IPS-20b (cell line): ENCODE measurements at regions not wholly inside any gene's neighbourhood (a gene's known extent, or its start where the extent isn't known, plus 50 kb on each side); places are given as distances from the start of the nearest gene placed in this dataset.

Source experiments
- H3K27ac ChIP-seq: one replicate; pipeline ENCODE4 v1.5.1; 2013; ENCODE audit warnings: low read length
- H3K27me3 ChIP-seq: 2 replicates; pipeline ENCODE4 v1.6.1; 2013; ENCODE audit warnings: mild to moderate bottlenecking, low read length, inconsistent platforms; ENCODE audit not compliant: insufficient read depth
- H3K36me3 ChIP-seq: 2 replicates; pipeline ENCODE4 v1.6.1; 2013; ENCODE audit warnings: low read depth, mild to moderate bottlenecking, inconsistent platforms, low read length, moderate library complexity; ENCODE audit not compliant: insufficient read depth
- H3K4me1 ChIP-seq: 2 replicates; pipeline ENCODE4 v1.6.1; 2013; ENCODE audit warnings: mild to moderate bottlenecking, control low read depth, inconsistent platforms, low read length, moderate library complexity; ENCODE audit not compliant: insufficient read depth
- H3K4me3 ChIP-seq: 2 replicates; pipeline ENCODE4 v1.5.1; 2013; ENCODE audit warnings: mild to moderate bottlenecking, low read length, inconsistent platforms
- H3K9ac ChIP-seq: 2 replicates; pipeline ENCODE4 v1.6.1; 2013; ENCODE audit warnings: low read depth, mild to moderate bottlenecking, inconsistent platforms, low read length, moderate library complexity
- H3K9me3 ChIP-seq: 2 replicates; pipeline ENCODE4 v1.6.1; 2013; ENCODE audit warnings: mild to moderate bottlenecking, low read depth, low read length, inconsistent platforms; ENCODE audit not compliant: insufficient read depth

GRCh38 chr6:102387326-102388033, 994.0 kb downstream of the GRIK2 start:
- Histone ChIP-seq H3K9ac (no peak overlapping the region), H3K9me3 (no peaks in the 10 kb centered on the region), H3K27me3 (no peaks in the 10 kb centered on the region), H3K4me3 (no peak overlapping the region), H3K27ac (no peak overlapping the region), H3K4me1 (no peaks in the 10 kb centered on the region), H3K36me3 (no peaks in the 10 kb centered on the region)

- no peaks in the 10 kb centered on the region for H3K27me3 ChIP-seq
- no peak overlapping the region for H3K27ac ChIP-seq
- no peaks in the 10 kb centered on the region for H3K9me3 ChIP-seq
- H3K4me3 ChIP-seq, result no peak overlapping the region
- H3K9ac ChIP-seq, result no peak overlapping the region
- no peaks in the 10 kb centered on the region for H3K4me1 ChIP-seq
- no peaks in the 10 kb centered on the region for H3K36me3 ChIP-seq
Measured at GRCh38 chr6:102381203-102381602, 987.7 kb downstream of the GRIK2 start.

GRCh38 chr6:102356170-102356569, 962.7 kb downstream of the GRIK2 start:
- H3K27me3 ChIP-seq, result no peaks in the 10 kb centered on the region
- no peaks in the 10 kb centered on the region for H3K36me3 ChIP-seq
- H3K27ac ChIP-seq, result no peak overlapping the region
- no peaks in the 10 kb centered on the region; the same call in 1 of the 2 replicates for H3K4me1 ChIP-seq
- no peak overlapping the region for H3K9ac ChIP-seq
- H3K4me3 ChIP-seq, result no peak overlapping the region
- H3K9me3 ChIP-seq, result no peaks in the 10 kb centered on the region

GRCh38 chr6:102355578-102355977, 962.1 kb downstream of the GRIK2 start:
- H3K4me3 ChIP-seq, result no peak overlapping the region
- H3K27me3 ChIP-seq, result no peaks in the 10 kb centered on the region
- no peaks in the 10 kb centered on the region for H3K9me3 ChIP-seq

GRCh38 chr6:102352552-102352951, 959.0 kb downstream of the GRIK2 start:
- H3K4me3 ChIP-seq, result no peak overlapping the region
- no peak overlapping the region for H3K27ac ChIP-seq
- no peaks in the 10 kb centered on the region for H3K36me3 ChIP-seq
- H3K9ac ChIP-seq, result no peak overlapping the region
- no peaks in the 10 kb centered on the region for H3K27me3 ChIP-seq
- no peaks in the 10 kb centered on the region; the same call in 1 of the 2 replicates for H3K4me1 ChIP-seq
- H3K9me3 ChIP-seq, result no peaks in the 10 kb centered on the region

More at GRCh38 chr6:102355578-102355977, 962.1 kb downstream of the GRIK2 start:
- H3K27ac ChIP-seq, result no peak overlapping the region
- H3K36me3 ChIP-seq, result no peaks in the 10 kb centered on the region
- no peaks in the 10 kb centered on the region; the same call in 1 of the 2 replicates for H3K4me1 ChIP-seq
- no peak overlapping the region for H3K9ac ChIP-seq

- Histone ChIP-seq H3K9ac (no peak overlapping the region), H3K27me3 (no peaks in the 10 kb centered on the region), H3K27ac (no peak overlapping the region), H3K4me1 (no peaks in the 10 kb centered on the region), H3K9me3 (no peaks in the 10 kb centered on the region), H3K4me3 (no peak overlapping the region), H3K36me3 (no peaks in the 10 kb centered on the region)
Measured at GRCh38 chr6:102344769-102345168, 951.3 kb downstream of the GRIK2 start.

- Histone ChIP-seq H3K9me3 (no peaks in the 10 kb centered on the region), H3K4me3 (no peak overlapping the region), H3K36me3 (no peaks in the 10 kb centered on the region), H3K4me1 (no peaks in the 10 kb centered on the region), H3K27ac (no peak overlapping the region), H3K9ac (no peak overlapping the region), H3K27me3 (no peaks in the 10 kb centered on the region)
Measured at GRCh38 chr6:102340311-102340710, 946.8 kb downstream of the GRIK2 start.

GRCh38 chr6:102333736-102334135, 940.2 kb downstream of the GRIK2 start:
- H3K4me3 ChIP-seq, result no peak overlapping the region

GRCh38 chr6:102327697-102328225, 934.3 kb downstream of the GRIK2 start:
- H3K27me3 ChIP-seq, result no peaks in the 10 kb centered on the region
- H3K27ac ChIP-seq, result no peak overlapping the region
- no peak overlapping the region for H3K4me3 ChIP-seq
- no peak overlapping the region for H3K9ac ChIP-seq
- no peaks in the 10 kb centered on the region for H3K9me3 ChIP-seq
- H3K36me3 ChIP-seq, result no peaks in the 10 kb centered on the region
- H3K4me1 ChIP-seq, result no peaks in the 10 kb centered on the region

More at GRCh38 chr6:102333736-102334135, 940.2 kb downstream of the GRIK2 start:
- no peaks in the 10 kb centered on the region for H3K36me3 ChIP-seq
- no peaks in the 10 kb centered on the region for H3K27me3 ChIP-seq
- H3K9ac ChIP-seq, result no peak overlapping the region
- H3K9me3 ChIP-seq, result no peaks in the 10 kb centered on the region
- no peak overlapping the region for H3K27ac ChIP-seq
- H3K4me1 ChIP-seq, result no peaks in the 10 kb centered on the region

GRCh38 chr6:102313699-102314098, 920.2 kb downstream of the GRIK2 start:
- Histone ChIP-seq H3K36me3 (no peaks in the 10 kb centered on the region), H3K27ac (no peak overlapping the region), H3K4me3 (no peak overlapping the region), H3K9ac (no peak overlapping the region), H3K4me1 (no peaks in the 10 kb centered on the region), H3K27me3 (no peaks in the 10 kb centered on the region), H3K9me3 (peaks cover 5% of the 10 kb centered on the region; the same call in 1 of the 2 replicates)

- H3K27ac ChIP-seq, result no peak overlapping the region
- no peak overlapping the region for H3K9ac ChIP-seq
- no peaks in the 10 kb centered on the region for H3K4me1 ChIP-seq
- H3K36me3 ChIP-seq, result no peaks in the 10 kb centered on the region
- H3K4me3 ChIP-seq, result no peak overlapping the region
- no peaks in the 10 kb centered on the region for H3K27me3 ChIP-seq
- H3K9me3 ChIP-seq, result peaks cover 8% of the 10 kb centered on the region
Measured at GRCh38 chr6:102309700-102310099, 916.2 kb downstream of the GRIK2 start.

GRCh38 chr6:102300350-102300749, 906.8 kb downstream of the GRIK2 start:
- Histone ChIP-seq H3K9me3 (no peaks in the 10 kb centered on the region), H3K4me3 (no peak overlapping the region), H3K4me1 (no peaks in the 10 kb centered on the region), H3K36me3 (no peaks in the 10 kb centered on the region), H3K27me3 (no peaks in the 10 kb centered on the region), H3K9ac (no peak overlapping the region), H3K27ac (no peak overlapping the region)
